Skeletal muscle cell (primary cell): ENCODE measurements at regions not wholly inside any gene's neighbourhood (a gene's known extent, or its start where the extent isn't known, plus 50 kb on each side); places are given as distances from the start of the nearest gene placed in this dataset.
A peak's percentile ranks its signal among the peaks of the same experiment; 100 is the strongest.
"Not testable (repeated sequence)": the region's sequence is repeated elsewhere in the genome, so short reads cannot be mapped to it uniquely, and the experiment has no call there.

Source experiments
- DNase-seq: peaks from one replicate; pipeline ENCODE4 v3.0.0-alpha.2; 2010; ENCODE audit warnings: low read depth
- H3K4me3 ChIP-seq: 2 replicates; pipeline ENCODE4 v1.5.1; 2011; ENCODE audit warnings: low read depth, mild to moderate bottlenecking, control low read depth, low read length, moderate library complexity

- no peak for DNase-seq
- no peak overlapping the region for H3K4me3 ChIP-seq
These were observed 275.8 kb downstream of the LNPK start for GRCh38 chr2:175726223-175726622.

DNA sequence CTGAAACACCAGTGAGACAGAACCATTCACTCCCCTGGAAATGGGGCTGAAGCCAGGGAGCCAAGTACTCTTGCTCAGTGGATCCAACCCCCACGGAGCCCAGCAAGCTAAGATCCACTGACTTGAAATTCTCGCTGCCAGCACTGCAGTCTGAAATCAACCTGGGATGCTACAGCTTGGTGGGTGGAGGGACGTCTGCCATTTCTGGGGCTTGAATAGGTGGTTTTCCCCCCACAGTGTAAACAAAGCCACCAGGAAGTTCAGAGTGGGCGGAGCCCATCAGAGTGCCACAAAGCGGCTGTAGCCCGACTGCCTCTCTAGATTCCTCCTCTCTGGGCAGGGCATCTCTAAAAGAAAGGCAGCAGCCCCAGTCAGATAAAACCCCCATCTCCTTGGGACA is 292.8 kb downstream of the LNPK start:
- H3K4me3 ChIP-seq = no peak overlapping the region
- no peak for DNase-seq

GRCh38 chr2:175707322-175707721 is 294.7 kb downstream of the LNPK start:
- no peak for DNase-seq
- no peak overlapping the region for H3K4me3 ChIP-seq

DNA sequence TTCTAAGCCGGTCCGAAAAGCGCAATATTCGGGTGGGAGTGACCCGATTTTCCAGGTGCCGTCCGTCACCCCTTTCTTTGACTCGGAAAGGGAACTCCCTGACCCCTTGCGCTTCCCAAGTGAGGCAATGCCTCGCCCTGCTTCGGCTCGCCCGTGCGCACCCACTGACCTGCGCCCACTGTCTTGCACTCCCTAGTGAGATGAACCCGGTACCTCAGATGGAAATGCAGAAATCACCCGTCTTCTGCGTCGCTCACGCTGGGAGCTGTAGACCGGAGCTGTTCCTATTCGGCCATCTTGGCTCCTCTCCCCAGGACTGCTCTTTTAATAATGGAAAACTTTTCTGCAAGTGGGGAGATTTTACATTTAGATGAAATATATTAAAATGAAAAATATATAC is 297.5 kb downstream of the LNPK start:
- not testable (repeated sequence) for DNase-seq, H3K4me3 ChIP-seq

- no peak overlapping the region for H3K4me3 ChIP-seq
- DNase-seq = no peak
These were observed 304.0 kb downstream of the LNPK start for GRCh38 chr2:175698061-175698460.

DNA sequence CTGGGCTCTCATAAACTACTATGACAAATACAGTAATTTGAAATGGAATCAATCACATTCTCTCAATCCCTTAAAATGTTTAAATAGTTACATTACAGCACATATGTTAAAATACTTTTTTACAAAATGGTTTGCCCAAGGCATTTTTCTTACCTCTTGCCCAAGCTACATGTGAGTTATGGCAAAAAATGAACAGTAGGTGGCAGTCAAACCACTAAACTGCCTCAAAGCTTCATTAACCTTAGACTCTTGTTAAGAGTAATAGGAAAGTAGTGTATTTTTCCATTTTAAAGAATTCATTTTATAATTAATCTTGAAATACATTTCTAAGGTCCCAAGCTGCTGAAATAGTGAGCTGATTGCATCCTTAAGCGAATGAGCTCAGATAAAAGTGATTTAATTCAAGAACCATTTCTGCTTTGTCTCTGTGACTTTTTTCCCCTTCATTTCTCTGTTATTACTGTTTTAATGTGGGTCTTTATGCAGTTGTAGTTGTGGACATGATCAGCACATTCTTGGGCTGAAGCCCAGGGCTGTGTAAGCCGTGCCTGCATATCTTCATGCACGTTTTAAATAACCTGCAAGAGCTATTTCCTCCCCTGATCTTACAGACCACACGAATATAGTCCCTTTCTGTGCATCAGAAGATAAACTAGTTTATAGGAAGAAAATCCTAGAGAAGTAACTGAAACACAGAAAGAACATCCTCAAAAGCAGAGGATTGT is 311.8 kb downstream of the LNPK start:
- no peak overlapping the region for H3K4me3 ChIP-seq
- peak; percentile 33 for DNase-seq

GRCh38 chr2:175688243-175688642 is 313.8 kb downstream of the LNPK start:
- no peak overlapping the region for H3K4me3 ChIP-seq
- DNase-seq = no peak

DNA sequence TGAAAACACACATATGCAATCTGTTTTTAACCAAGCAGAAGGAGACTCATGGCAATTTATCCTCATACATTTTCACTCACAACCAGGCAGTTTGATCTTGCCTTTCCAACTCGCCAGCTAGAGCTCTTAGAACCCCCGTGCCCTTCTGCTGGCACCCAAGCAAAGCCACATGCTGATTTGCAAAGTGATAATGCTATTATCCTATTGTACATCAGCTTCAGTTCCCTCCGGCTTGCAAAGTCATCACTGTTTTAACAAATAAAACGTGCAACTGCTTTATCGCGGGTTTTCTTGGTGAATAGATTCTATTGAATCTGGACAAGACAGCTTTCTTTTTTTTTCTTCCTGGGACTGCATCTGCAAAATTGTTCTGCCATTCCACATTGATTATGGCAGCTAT is 314.6 kb downstream of the LNPK start:
- H3K4me3 ChIP-seq = no peak overlapping the region
- no peak for DNase-seq

- H3K4me3 ChIP-seq = no peak overlapping the region
- no peak for DNase-seq
These were observed 316.1 kb downstream of the LNPK start for GRCh38 chr2:175686002-175686401.

DNA sequence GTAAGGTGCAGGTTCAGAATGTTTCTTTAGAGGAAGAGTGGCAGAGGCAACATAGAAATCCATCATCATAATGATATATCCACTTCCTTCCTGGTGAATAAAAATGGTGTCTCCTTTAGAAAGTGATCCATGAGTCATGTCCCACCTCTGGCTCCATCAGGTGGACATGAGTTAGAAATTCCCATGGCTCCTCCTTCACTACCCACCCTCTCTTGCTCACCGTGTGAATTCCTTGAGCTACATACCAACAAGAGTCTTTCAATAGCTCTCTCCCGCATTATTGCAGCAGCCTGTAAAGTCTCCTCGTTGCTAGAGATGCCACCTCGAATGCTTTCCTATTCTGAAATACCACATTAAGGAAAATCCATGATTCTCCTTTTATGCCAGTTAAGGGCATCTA is 317.6 kb downstream of the LNPK start:
- no peak for DNase-seq
- H3K4me3 ChIP-seq = no peak overlapping the region

- DNase-seq = no peak
- no peak overlapping the region for H3K4me3 ChIP-seq
These were observed 322.3 kb downstream of the LNPK start for GRCh38 chr2:175679728-175680127.

DNA sequence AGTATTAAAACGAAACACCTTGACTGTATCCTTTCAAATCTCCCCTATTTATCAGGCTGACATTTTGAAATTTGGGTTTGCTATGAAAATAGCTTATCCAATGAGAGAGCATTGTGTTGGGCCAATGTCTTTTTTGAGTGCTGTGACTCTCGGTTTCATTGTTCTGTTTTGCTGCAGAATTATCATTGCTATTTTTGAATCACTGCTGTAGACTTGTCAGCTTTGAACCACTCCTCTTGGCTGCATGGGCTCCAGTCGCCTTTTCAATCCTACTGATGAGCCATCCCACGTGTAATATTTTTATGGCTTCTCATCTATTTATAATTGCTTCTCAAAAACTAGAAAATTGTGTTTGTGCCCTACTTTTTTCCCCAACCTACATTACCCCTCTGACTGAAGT is 322.8 kb downstream of the LNPK start:
- no peak overlapping the region for H3K4me3 ChIP-seq
- no peak for DNase-seq

DNA sequence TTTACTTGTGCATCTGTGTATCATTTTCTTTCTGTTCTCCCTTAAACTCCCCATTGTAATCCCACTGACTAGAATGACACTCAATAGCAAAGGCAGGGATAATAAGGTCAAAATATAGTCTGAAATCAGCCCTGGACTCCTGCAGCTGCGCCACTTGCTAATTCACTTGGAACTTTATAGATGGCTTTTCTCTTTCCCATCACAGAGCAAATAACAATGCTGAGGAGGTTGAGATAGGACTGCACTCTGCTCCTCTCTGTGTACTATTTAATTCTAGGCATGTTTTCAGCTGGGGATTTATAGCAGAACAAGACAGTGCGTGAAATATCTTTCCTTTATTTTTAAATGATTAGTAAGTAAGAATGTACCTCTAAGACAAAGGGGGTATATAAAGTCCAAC is 324.2 kb downstream of the LNPK start:
- DNase-seq = no peak
- no peak overlapping the region for H3K4me3 ChIP-seq

- no peak overlapping the region for H3K4me3 ChIP-seq
- no peak for DNase-seq
These were observed 325.3 kb downstream of the LNPK start for GRCh38 chr2:175676813-175677212.

- not testable (repeated sequence) for H3K4me3 ChIP-seq
These were observed 333.3 kb downstream of the LNPK start for GRCh38 chr2:175668804-175669203.

DNA sequence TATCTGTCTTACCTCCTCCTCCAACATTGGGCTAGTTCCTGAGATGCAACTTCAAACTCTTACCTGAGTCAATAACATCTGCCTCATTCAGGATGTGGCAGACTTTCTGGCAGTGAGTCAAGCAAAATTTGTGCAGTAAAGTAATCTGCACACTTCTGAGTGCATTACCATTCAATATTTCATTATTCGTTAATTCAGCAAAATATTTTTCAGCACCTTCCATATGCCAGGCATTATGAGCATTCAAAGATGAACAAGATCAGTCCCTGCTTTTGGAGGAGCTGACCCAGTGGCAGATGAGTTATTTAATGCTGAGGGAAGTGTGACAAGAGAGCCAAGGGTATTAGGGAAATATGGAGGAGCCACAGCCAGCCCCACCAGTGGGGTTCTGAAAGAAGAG is 339.7 kb downstream of the LNPK start:
- no peak overlapping the region for H3K4me3 ChIP-seq
- no peak for DNase-seq

More at GRCh38 chr2:175668804-175669203, 333.3 kb downstream of the LNPK start:
- DNase-seq = not testable (repeated sequence)

GRCh38 chr2:175648577-175649063 is 353.4 kb downstream of the LNPK start:
- no peak for DNase-seq

GRCh38 chr2:175647058-175647457 is 355.0 kb downstream of the LNPK start:
- DNase-seq = no peak
- H3K4me3 ChIP-seq = no peak overlapping the region

More at GRCh38 chr2:175648577-175649063, 353.4 kb downstream of the LNPK start:
- H3K4me3 ChIP-seq = no peak overlapping the region

GRCh38 chr2:175640655-175641054 is 361.4 kb downstream of the LNPK start:
- no peak for DNase-seq

GRCh38 chr2:175633227-175633626 is 368.8 kb downstream of the LNPK start:
- DNase-seq = no peak
- H3K4me3 ChIP-seq = no peak overlapping the region

More at GRCh38 chr2:175640655-175641054, 361.4 kb downstream of the LNPK start:
- no peak overlapping the region for H3K4me3 ChIP-seq

GRCh38 chr2:175631245-175631623 is 370.8 kb downstream of the LNPK start:
- DNase-seq = peak; percentile 5

More at GRCh38 chr2:175631245-175631623, 370.8 kb downstream of the LNPK start:
- no peak overlapping the region for H3K4me3 ChIP-seq
